ENCODE measurements at regions not wholly inside any gene's neighbourhood (a gene's known extent, or its start where the extent isn't known, plus 50 kb on each side); places are given as distances from the start of the nearest gene placed in this dataset.

GRCh38 chr15:37880009-37880834 lies 54.2 kb upstream of the TMCO5A start:
- Histone ChIP-seq H3T11ph (ENCODE audit: low read length) (no peak overlapping the region), H2BK120ac (ENCODE audit: low read depth, low read length, poor library complexity, severe bottlenecking) (no peak overlapping the region), H3K9ac (ENCODE audit: extremely low read depth, insufficient read length, low read length) (no peak overlapping the region), H3K4ac (ENCODE audit: low read depth, low read length) (no peak overlapping the region), H4K5ac (ENCODE audit: insufficient read length, low read depth, low read length) (no peak overlapping the region), H3K9me3 (ENCODE audit: control insufficient read depth, low read depth, low read length) (no peaks in the 10 kb centered on the region), H2BK12ac (ENCODE audit: insufficient read length, low read depth, low read length) (no peak overlapping the region), H3K56ac (ENCODE audit: insufficient read length, low read depth, low read length) (no peak overlapping the region), H3K27me3 (ENCODE audit: insufficient read depth, low read length) (no peaks in the 10 kb centered on the region), H4K20me1 (ENCODE audit: control insufficient read depth, insufficient read depth, insufficient read length) (no peaks in the 10 kb centered on the region), H3K79me2 (ENCODE audit: insufficient read depth, low read length) (no peaks in the 10 kb centered on the region), H4K91ac (ENCODE audit: insufficient read length, low read depth, low read length) (no peak overlapping the region), H3K4me1 (ENCODE audit: insufficient read depth, low read length) (no peaks in the 10 kb centered on the region), H4K8ac (replicated peaks; ENCODE audit: insufficient read length, low read depth, low read length) (no peak overlapping the region), H2BK15ac (ENCODE audit: low read depth, low read length) (no peak overlapping the region), H3K79me1 (ENCODE audit: insufficient read depth, low read depth, low read length, poor library complexity, severe bottlenecking) (no peaks in the 10 kb centered on the region), H2BK5ac (ENCODE audit: insufficient read length, low read length) (no peak overlapping the region), H3K27ac (ENCODE audit: insufficient read length, low read depth, low read length) (no peak overlapping the region), H2AK5ac (ENCODE audit: insufficient read length, low read length) (no peak overlapping the region), H3K23ac (ENCODE audit: insufficient read length, low read depth, low read length) (no peak overlapping the region), H3K23me2 (ENCODE audit: insufficient read length, low read depth, low read length, poor library complexity, severe bottlenecking) (no peaks in the 10 kb centered on the region), H2AFZ (ENCODE audit: low read length) (no peak overlapping the region), H3K4me2 (ENCODE audit: insufficient read depth, insufficient read length, low read length) (no peak overlapping the region), H3K18ac (ENCODE audit: insufficient read length, low read depth, low read length) (no peak overlapping the region), H2BK20ac (ENCODE audit: low read depth, low read length, poor library complexity, severe bottlenecking) (no peak overlapping the region), H3K14ac (ENCODE audit: insufficient read depth, low read length) (no peak overlapping the region)
- H3K9me3 Mint-ChIP-seq: no peaks in the 10 kb centered on the region
- DNase-seq: no peak
- H3K27me3 Mint-ChIP-seq (ENCODE audit: low read depth): no peaks in the 10 kb centered on the region; the same call in 1 of the 2 replicates
- WGBS (ENCODE audit: extremely low coverage, insufficient read length, low lambda C conversion rate): no CpG with 5 or more reads among the region's 12 CpGs
- no peaks in the 10 kb centered on the region for H3K36me3 Mint-ChIP-seq (ENCODE audit: insufficient read depth in 1 of 3, low read depth in 3 of 3)
- TF ChIP-seq CTCF (conservative IDR thresholded peaks at IDR 0.05): peak; percentile 80
- no peak overlapping the region for H3K27ac Mint-ChIP-seq
- no peaks in the 10 kb centered on the region for H3K4me1 Mint-ChIP-seq
- H3K4me3 Mint-ChIP-seq: no peak overlapping the region
